Endothelial cell of umbilical vein (primary cell): ENCODE measurements at regions not wholly inside any gene's neighbourhood (a gene's known extent, or its start where the extent isn't known, plus 50 kb on each side); places are given as distances from the start of the nearest gene placed in this dataset.

Experiments used
- BruUV-seq: library from RNA; stranded (reverse); fragments of 400-500 nt; replicated peaks from 2 replicates; lab custom pipeline; 2021; lab: Mats Ljungman, UMichigan
- CTCF ChIA-PET: fragments of 300-600, 350-600 bp; sonication (Branson Sonifier 250); formaldehyde crosslinking; loops from one replicate; lab custom pipeline; 2021; ENCODE audit warnings: antibody characterized with exemption, inconsistent platforms; lab: Charles Lee
- POLR2A ChIA-PET: fragments of 300-600, 350-600 bp; sonication (Branson Sonifier 250); formaldehyde crosslinking; loops from one replicate; lab custom pipeline; 2021; ENCODE audit warnings: antibody characterized with exemption, inconsistent platforms; lab: Charles Lee
- DNase-seq: peaks from one replicate; pipeline ENCODE4 v3.0.0-alpha.2; 2011; ENCODE audit warnings: low read depth, low spot score
- FAIRE-seq: peaks from 2 replicates; lab custom pipeline; 2011; peaks lifted over from hg19 to GRCh38; lab: Jason Lieb, UNC
- H2AFZ ChIP-seq: 2 replicates; pipeline ENCODE4 v1.6.0; 2012; ENCODE audit warnings: low read depth, low read length, control low read depth, inconsistent platforms
- H3K27ac ChIP-seq: 2 replicates; pipeline ENCODE4 v1.5.1; 2011; ENCODE audit warnings: low read depth, mild to moderate bottlenecking, control low read depth, low read length, moderate library complexity; ENCODE audit not compliant: insufficient read depth
- H3K27me3 ChIP-seq, 2 experiments: 2 replicates each; pipeline versions ENCODE4 v1.6.0 to v1.6.1; 2011; ENCODE audit warnings: low read length in 2 of 2, mixed read lengths in 1 of 2; ENCODE audit not compliant: control insufficient read depth in 2 of 2, insufficient read depth in 2 of 2
- H3K36me3 ChIP-seq, 2 experiments: 2 replicates in 1 of 2; 3 replicates in 1 of 2; pipeline ENCODE4 v1.5.1; 2011; ENCODE audit warnings: low read length in 2 of 2, mild to moderate bottlenecking in 1 of 2, moderate library complexity in 1 of 2; ENCODE audit not compliant: control insufficient read depth in 2 of 2, insufficient read depth in 2 of 2; ENCODE audit errors: extremely low read depth in 1 of 2
- H3K4me1 ChIP-seq: 3 replicates; pipeline ENCODE4 v1.5.1; 2011; ENCODE audit warnings: mild to moderate bottlenecking, low read length; ENCODE audit not compliant: control insufficient read depth, insufficient read depth; ENCODE audit errors: extremely low read depth
- H3K4me2 ChIP-seq: 2 replicates; pipeline ENCODE4 v1.6.1; 2011; ENCODE audit warnings: low read length, control low read depth, mixed read lengths; ENCODE audit not compliant: insufficient read depth
- H3K4me3 ChIP-seq, 3 experiments: fragments of 200-600 bp in 1 of 3; sonication (generic), shearing (Covaris generic) in 1 of 3; replicated peaks in 1 of 3; 2 replicates each; pipeline ENCODE4 v1.5.1; 2011 to 2016; ENCODE audit warnings: control low read depth in 3 of 3, low read length in 3 of 3, mild to moderate bottlenecking in 2 of 3, inconsistent platforms in 1 of 3, low read depth in 1 of 3, moderate library complexity in 1 of 3; ENCODE audit not compliant: insufficient read depth in 1 of 3
- H3K79me2 ChIP-seq: 2 replicates; pipeline ENCODE4 v1.6.0; 2012; ENCODE audit warnings: low read length, inconsistent platforms; ENCODE audit not compliant: control insufficient read depth, insufficient read depth
- H3K9ac ChIP-seq: replicated peaks from 2 replicates; pipeline ENCODE3; 2011; ENCODE audit warnings: low read length, control low read depth; ENCODE audit not compliant: insufficient read depth; ENCODE audit errors: extremely low read depth
- H3K9me1 ChIP-seq: replicated peaks from 3 replicates; pipeline ENCODE4 v1.6.0; 2011; ENCODE audit warnings: mild to moderate bottlenecking, low read length; ENCODE audit not compliant: control insufficient read depth, insufficient read depth; ENCODE audit errors: extremely low read depth
- H3K9me3 ChIP-seq: replicated peaks from 2 replicates; pipeline ENCODE4 v1.5.1; 2012; ENCODE audit warnings: low read length, inconsistent platforms; ENCODE audit not compliant: control insufficient read depth, insufficient read depth
- H4K20me1 ChIP-seq: replicated peaks from 2 replicates; pipeline ENCODE3; 2011; ENCODE audit warnings: mild to moderate bottlenecking, low read length; ENCODE audit not compliant: control insufficient read depth, insufficient read depth; ENCODE audit errors: extremely low read depth
- EZH2 ChIP-seq: IDR thresholded peaks from 2 replicates; pipeline ENCODE4 v1.6.1; 2012; ENCODE audit warnings: borderline replicate concordance, low read depth, mild to moderate bottlenecking, moderate library complexity, low read length, inconsistent platforms; ENCODE audit not compliant: severe bottlenecking
- FOS ChIP-seq: IDR thresholded peaks from 2 replicates; pipeline ENCODE4 v1.6.1; 2011; ENCODE audit warnings: mild to moderate bottlenecking, low read length, moderate library complexity, borderline replicate concordance; ENCODE audit not compliant: insufficient read depth
- JUN ChIP-seq: IDR thresholded peaks from 2 replicates; pipeline ENCODE4 v1.6.1; 2011; ENCODE audit warnings: borderline replicate concordance, low read depth; ENCODE audit not compliant: insufficient read length, insufficient read depth
- MYC ChIP-seq: IDR thresholded peaks from one replicate; pipeline ENCODE4 v1.6.1; 2011; ENCODE audit warnings: mild to moderate bottlenecking, low read depth, low read length
- POLR2A ChIP-seq: IDR thresholded peaks from 2 replicates; pipeline ENCODE4 v1.6.1; 2012; ENCODE audit warnings: low read depth, mild to moderate bottlenecking, control low read depth, low read length
- POLR2AphosphoS5 ChIP-seq: IDR thresholded peaks from 2 replicates; pipeline ENCODE4 v1.6.1; 2012; ENCODE audit warnings: low read depth, mild to moderate bottlenecking, control low read depth, low read length, moderate library complexity; ENCODE audit not compliant: insufficient read depth
- dilution Hi-C: fragments of 300-500 bp; cut with MboI; formaldehyde crosslinking; loops from one replicate; pipeline ENCODE4 v1.15.0; 2019; ENCODE audit warnings: low sequenced_read_pairs; ENCODE audit not compliant: extremely low pct_ligation_motif_present
- intact Hi-C: fragments of 100-400 bp; cut with micrococcal nuclease; formaldehyde crosslinking; loops from one replicate; pipeline ENCODE4 v1.10.0; 2022
- TF ChIP-seq, protein P1 (sequence below): IDR thresholded peaks from 2 replicates; pipeline ENCODE4 v1.6.1; 2011; ENCODE audit not compliant: insufficient read depth, insufficient read length
- TF ChIP-seq, protein P2 (sequence below), 2 donors: IDR thresholded peaks; 1 replicate in 1 of 2; 2 replicates in 1 of 2; pipeline ENCODE4 v1.5.1; 2011; ENCODE audit warnings: low read length in 2 of 2, mild to moderate bottlenecking in 2 of 2, moderate library complexity in 2 of 2, control low read depth in 1 of 2, inconsistent platforms in 1 of 2, low read depth in 1 of 2; ENCODE audit not compliant: insufficient read depth in 1 of 2; ENCODE audit errors: extremely low read depth in 1 of 2

DNA sequence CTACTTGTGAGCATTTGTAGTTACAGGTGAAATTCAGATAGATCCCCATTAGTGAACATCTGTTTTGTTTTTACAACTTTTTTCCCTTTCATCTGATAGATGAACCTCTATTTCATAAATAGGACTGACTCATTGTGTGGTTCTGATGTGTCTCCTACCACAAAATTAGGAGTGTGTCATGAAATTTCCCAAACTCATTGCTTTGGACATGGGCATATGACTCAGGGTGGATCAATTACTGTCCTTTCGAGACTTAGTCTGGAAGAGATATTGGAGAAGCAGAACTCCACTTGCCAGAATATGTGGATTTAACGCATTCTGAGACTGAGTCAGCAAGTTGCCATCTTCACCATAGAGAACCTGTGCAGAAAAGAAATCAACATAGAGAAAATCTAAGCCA lies 53.5 kb upstream of the PCDH10 start:
- dilution Hi-C loops: no loop called here
- CTCF ChIA-PET: interaction anchor here (0.9 kb wide), 2 partner anchors 12 to 14 kb away, joined by 3 read pairs; no protein-coding TSS in a partner anchor
- FAIRE-seq (no peak), DNase-seq (no peak)
- H3K27ac ChIP-seq: no peak overlapping the region
- TF ChIP-seq EZH2 (no peak), POLR2A (no peak), FOS (no peak), JUN (no peak), POLR2AphosphoS5 (no peak), MYC (no peak)
- TF ChIP-seq, protein P1, sequence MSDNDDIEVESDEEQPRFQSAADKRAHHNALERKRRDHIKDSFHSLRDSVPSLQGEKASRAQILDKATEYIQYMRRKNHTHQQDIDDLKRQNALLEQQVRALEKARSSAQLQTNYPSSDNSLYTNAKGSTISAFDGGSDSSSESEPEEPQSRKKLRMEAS: no peak
- TF ChIP-seq, protein P2, sequence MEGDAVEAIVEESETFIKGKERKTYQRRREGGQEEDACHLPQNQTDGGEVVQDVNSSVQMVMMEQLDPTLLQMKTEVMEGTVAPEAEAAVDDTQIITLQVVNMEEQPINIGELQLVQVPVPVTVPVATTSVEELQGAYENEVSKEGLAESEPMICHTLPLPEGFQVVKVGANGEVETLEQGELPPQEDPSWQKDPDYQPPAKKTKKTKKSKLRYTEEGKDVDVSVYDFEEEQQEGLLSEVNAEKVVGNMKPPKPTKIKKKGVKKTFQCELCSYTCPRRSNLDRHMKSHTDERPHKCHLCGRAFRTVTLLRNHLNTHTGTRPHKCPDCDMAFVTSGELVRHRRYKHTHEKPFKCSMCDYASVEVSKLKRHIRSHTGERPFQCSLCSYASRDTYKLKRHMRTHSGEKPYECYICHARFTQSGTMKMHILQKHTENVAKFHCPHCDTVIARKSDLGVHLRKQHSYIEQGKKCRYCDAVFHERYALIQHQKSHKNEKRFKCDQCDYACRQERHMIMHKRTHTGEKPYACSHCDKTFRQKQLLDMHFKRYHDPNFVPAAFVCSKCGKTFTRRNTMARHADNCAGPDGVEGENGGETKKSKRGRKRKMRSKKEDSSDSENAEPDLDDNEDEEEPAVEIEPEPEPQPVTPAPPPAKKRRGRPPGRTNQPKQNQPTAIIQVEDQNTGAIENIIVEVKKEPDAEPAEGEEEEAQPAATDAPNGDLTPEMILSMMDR (IDR thresholded peaks at IDR 0.05; ENCODE audit: extremely low read depth in 1 of 2, insufficient read depth in 1 of 2, low read depth in 1 of 2, low read length in 2 of 2): no peak
- no peak overlapping the region for H3K9ac ChIP-seq
- no peaks in the 10 kb centered on the region for H3K27me3 ChIP-seq
- no peak overlapping the region for H3K4me3 ChIP-seq
- POLR2A ChIA-PET: no interaction called here
- no peak overlapping the region for H3K4me2 ChIP-seq
- BruUV-seq: no TSS peak
- no peak overlapping the region for H2AFZ ChIP-seq
- H3K9me1 ChIP-seq: no peaks in the 10 kb centered on the region
- H3K36me3 ChIP-seq: no peaks in the 10 kb centered on the region
- no peaks in the 10 kb centered on the region for H4K20me1 ChIP-seq
- H3K4me1 ChIP-seq: no peaks in the 10 kb centered on the region
- H3K79me2 ChIP-seq: no peaks in the 10 kb centered on the region
- H3K9me3 ChIP-seq: no peaks in the 10 kb centered on the region
- intact Hi-C loops: no loop called here
